Epidermal melanocyte (primary cell): ENCODE measurements at regions not wholly inside any gene's neighbourhood (a gene's known extent, or its start where the extent isn't known, plus 50 kb on each side); places are given as distances from the start of the nearest gene placed in this dataset.
"Not testable (repeated sequence)": the region's sequence is repeated elsewhere in the genome, so short reads cannot be mapped to it uniquely, and the experiment has no call there.

Source experiments
- DNase-seq: peaks from one replicate; pipeline ENCODE4 v3.0.0; 2011; ENCODE audit warnings: low spot score; ENCODE audit not compliant: insufficient read length

- DNase-seq = no peak
Observed at GRCh38 chr7:13126347-13126746, 438.9 kb downstream of the ARL4A start.

GRCh38 chr7:13130321-13130720, 442.9 kb downstream of the ARL4A start:
- no peak for DNase-seq

DNA sequence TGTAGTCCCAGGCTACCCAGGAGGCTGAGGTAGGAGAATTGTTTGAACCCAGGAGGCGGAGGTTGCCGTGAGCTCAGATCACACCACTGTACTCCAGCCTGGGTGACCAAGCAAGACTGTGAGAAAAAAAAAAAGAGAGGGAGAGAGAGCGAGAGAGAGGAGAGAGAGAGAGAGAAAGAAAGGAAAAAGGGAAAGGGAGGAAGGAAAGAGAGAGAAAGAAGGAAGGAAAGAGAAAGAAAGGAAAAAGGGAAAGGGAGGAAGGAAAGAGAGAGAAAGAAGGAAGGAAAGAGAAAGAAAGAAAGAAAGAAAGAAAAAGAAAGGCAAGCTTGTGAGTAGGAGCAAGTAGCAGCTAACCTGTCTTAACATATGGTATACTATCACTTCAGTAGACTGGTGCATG, 443.5 kb downstream of the ARL4A start:
- not testable (repeated sequence) for DNase-seq

- DNase-seq = no peak
Observed at GRCh38 chr7:13132314-13132713, 444.9 kb downstream of the ARL4A start.

- not testable (repeated sequence) for DNase-seq
Observed at GRCh38 chr7:13136345-13136744, 448.9 kb downstream of the ARL4A start.

DNA sequence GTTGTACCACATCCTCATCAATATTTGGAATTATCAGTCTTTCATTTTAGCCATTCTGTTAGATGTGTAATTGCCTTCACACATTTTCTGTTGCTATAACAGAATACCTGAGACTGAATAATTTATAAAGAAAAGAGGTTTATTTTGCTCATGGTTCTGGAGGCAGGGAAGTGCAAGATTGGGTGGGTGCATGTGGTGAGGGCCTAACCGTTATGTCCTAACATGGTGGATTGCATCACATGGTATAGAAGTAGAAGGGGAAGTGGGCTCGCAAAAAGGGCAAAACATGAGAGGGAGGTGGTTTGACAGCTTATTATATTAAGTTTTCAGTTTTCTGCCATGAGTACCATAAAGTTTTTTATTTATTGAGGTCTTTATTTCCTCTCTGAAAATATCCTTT, 452.0 kb downstream of the ARL4A start:
- no peak for DNase-seq

DNA sequence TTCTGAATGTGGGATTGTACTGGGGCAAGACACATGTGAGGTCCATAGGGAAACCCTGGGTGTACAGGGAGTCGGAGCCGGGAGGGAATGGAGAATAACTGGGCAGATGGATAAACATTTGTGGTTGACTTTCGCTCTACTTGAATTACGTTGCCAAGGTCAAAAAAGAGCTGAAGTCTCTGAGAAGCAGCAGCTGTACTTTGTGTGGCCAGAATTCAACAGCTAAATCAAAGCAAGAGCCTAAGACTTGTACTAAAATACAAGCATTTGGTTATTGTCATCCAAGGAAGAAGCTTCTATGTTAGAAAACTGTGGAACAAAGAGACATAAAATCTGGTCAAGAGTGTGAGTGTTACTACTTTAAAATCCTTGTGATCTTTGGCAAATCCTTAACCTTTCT, 457.2 kb downstream of the ARL4A start:
- no peak for DNase-seq

- DNase-seq = no peak
Observed at GRCh38 chr7:13148548-13148947, 461.1 kb downstream of the ARL4A start.

GRCh38 chr7:13151978-13152377, 464.5 kb downstream of the ARL4A start:
- DNase-seq = no peak

DNA sequence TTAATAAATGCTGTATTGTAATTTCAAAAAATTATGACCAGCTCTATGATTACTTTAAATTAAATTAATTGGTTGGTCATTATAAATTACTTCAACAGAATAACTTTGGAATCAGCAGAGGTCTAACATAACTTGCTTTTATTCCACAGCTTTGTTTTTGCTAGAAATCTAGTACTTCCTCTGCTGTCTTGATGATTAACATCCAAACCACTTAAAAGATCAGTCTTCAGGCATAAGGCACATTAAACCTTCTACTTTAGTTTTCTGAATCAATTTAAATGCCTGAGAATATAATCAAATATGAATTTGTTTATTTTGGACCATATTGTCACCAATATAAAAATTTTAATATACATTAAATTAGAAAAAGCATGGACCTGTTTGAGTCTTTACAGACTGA, 465.3 kb downstream of the ARL4A start:
- no peak for DNase-seq

GRCh38 chr7:13153266-13153665, 465.8 kb downstream of the ARL4A start:
- DNase-seq = no peak

DNA sequence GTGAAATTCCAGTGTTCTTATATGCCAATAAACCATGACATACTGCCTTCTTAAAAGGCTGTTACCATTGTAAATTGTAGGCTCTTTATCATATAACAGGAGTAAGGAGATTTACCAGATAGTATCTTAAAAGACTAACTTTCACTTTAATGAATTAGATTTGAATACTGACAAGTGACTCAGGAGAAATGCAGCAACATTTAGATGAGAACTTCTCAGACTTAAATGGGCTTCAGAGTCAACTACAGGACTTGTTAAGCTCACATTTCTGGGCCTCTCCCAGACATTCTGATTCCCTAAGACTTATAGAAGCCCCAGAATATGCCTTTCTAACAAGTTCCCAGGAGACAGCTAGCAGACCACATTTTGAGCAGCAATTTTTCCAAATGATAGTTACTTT, 466.3 kb downstream of the ARL4A start:
- no peak for DNase-seq

DNA sequence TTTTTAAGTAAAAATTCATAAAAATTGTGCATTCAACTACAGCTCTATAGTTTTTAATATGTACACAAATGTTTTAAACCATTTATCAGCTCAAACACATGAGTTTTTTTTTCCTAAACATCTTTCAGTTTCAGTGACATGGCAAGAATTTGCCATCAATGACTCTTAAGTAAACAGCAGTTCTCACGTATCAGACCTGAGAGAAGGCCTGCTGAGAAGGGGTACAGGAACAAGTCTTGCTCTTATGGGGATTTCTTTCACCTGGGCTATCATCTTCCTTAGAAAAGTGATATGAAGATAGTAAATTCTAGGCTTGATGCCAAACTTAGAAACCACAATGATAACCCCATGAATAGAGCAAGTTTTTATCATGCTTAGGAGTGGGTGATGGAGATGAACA, 467.8 kb downstream of the ARL4A start:
- no peak for DNase-seq

DNA sequence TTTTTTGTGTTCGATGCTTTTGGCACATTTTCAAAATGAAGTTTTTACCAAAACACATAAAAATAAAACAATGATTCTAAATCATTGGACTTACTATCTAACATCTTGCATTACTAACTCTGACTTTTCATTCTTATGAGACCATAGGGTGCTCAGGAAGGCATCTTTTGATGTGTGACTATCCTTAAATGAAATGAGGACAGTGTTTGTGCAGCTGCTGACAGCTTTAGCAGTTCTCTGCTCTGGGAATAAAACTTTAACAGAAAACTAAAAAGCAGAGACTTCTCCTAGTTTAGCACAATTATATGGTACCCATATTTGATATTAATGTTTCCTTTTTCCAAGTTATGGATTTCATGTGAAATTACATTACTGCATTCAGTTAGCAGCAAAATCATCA, 471.6 kb downstream of the ARL4A start:
- no peak for DNase-seq

- no peak for DNase-seq
Observed at GRCh38 chr7:13159467-13160184, 472.2 kb downstream of the ARL4A start.

DNA sequence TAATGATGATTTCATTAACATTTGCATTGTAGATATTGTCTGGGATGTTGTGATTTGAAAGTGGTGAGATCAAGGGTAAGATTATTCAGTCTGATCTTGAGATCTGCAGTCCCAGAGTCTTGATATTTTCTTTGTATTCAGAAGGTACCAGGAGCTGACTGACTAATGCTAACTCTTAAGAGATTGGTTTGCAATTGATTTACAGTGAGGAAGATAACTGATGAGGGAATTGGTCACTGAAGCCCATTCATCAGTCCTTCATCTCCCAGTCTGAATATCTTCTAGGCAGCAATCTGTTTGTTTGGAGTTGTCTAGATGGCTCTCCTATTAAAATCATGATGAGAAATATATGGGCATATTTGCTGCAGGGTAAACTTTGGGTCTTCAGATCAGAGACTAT, 473.7 kb downstream of the ARL4A start:
- DNase-seq = no peak

DNA sequence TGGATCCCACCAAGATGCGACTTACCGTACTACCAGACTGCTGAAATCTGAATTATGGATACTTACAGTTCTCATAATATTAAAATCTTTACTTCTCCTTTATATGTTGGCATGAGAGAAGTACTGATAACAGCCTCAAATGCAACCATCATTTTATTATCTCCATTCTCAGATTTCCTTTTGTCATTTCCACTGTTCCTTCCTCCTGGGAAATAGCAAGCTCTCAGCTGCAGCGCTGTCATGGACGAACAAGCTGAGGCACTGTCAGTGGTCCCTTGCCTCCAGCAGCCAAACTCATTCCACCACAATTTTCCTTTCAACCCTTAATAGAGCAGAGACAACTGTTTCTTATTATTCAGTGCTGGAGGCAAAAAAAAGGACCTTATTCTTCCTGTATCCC, 478.4 kb downstream of the ARL4A start:
- no peak for DNase-seq

DNA sequence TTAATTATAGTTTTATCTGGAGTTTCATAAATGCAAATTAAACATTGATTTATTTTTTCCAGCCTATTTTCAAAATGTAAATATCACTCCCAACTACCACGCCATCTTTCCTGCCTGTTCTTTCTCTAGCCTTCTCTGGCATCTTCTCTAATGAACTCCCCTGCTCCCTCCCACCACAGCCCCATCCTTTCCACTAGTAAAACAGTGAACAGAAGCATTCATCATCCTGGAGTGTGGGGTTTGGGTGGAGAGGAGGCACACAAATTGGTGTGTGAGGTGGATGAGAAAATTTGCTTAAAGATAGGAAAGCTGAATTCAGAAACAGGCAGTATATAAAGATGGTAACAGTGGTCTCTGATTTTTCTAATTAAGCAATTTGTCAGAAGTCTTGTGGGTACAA, 479.4 kb downstream of the ARL4A start:
- no peak for DNase-seq

DNA sequence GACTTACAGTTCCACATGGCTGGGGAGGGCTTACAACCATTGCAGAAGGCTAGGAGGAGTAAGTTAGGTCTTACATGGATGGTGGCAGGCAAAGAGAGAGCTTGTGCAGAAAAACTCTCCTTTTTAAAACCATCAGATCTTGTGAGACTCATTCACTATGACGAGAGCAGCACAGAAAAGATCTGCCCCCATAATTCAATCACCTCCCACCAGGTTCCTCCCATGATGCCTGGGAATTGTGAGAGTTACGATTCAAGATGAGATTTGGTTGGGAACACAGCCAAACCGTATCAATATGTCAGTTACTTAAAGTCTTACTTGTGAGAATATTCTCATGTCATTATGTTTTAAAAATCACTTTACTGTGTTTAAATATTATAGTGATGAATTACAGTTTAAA, 481.9 kb downstream of the ARL4A start:
- DNase-seq = no peak

- DNase-seq = no peak
Observed at GRCh38 chr7:13174991-13175390, 487.6 kb downstream of the ARL4A start.

GRCh38 chr7:13179011-13179582, 491.7 kb downstream of the ARL4A start:
- no peak for DNase-seq

DNA sequence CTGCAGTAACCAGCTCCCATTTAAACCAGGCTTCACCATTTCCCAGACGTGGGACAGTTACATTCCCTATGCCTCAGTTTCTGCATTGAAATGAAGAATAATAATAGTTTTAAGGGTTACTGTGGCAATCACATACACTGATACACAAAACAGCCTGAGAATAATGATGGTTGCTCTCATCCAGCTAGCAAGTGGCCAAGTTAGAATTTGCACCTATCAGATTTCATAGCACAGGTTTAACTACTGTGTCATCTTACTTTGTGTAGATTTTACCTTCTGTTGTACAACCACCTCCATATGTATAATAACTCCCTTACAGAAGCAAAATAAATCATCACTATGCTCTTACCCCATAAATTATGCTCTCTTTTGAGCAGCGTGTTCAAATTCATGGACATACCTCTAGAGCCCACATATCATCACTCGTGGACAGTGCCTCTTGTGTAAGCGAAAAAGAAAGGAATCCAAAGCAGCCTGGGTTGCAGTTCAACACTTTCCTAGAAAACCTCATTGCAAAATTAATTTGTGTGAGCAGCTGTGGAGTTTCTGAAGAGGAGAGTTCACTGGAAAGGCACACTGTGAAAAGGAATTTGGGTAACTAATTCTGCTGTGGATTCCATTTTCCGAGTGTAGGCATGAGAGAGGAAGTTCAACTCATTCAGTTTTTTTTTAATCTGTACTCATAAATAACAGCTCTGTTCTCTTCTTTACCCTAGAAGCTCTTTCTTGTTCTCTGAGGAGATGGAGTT, 492.5 kb downstream of the ARL4A start:
- DNase-seq = no peak

- no peak for DNase-seq
Observed at GRCh38 chr7:13181216-13181615, 493.8 kb downstream of the ARL4A start.
